GM12891 (cell line): ENCODE measurements at regions not wholly inside any gene's neighbourhood (a gene's known extent, or its start where the extent isn't known, plus 50 kb on each side); places are given as distances from the start of the nearest gene placed in this dataset.

Experiments used
- DNase-seq: peaks from one replicate; pipeline ENCODE4 v3.0.0; 2011; ENCODE audit warnings: low spot score; ENCODE audit not compliant: insufficient read length
- FAIRE-seq: peaks from 2 replicates; lab custom pipeline; 2011; peaks lifted over from hg19 to GRCh38; lab: Jason Lieb, UNC
- PAX5 ChIP-seq: IDR thresholded peaks from 2 replicates; pipeline ENCODE4 v1.6.1; 2011; ENCODE audit warnings: low read length, moderate library complexity, mild to moderate bottlenecking; ENCODE audit not compliant: insufficient read depth, severe bottlenecking
- POLR2A ChIP-seq: IDR thresholded peaks from 2 replicates; pipeline ENCODE4 v1.6.1; 2011; ENCODE audit warnings: low read depth, low read length, control low read depth
- POLR2AphosphoS5 ChIP-seq: IDR thresholded peaks from 2 replicates; pipeline ENCODE4 v1.6.1; 2011; ENCODE audit warnings: low read depth, low read length, control low read depth
- POU2F2 ChIP-seq: IDR thresholded peaks from 2 replicates; pipeline ENCODE4 v1.6.1; 2011; ENCODE audit warnings: low read depth, mild to moderate bottlenecking, control low read depth, low read length, moderate library complexity
- SPI1 ChIP-seq: IDR thresholded peaks from 2 replicates; pipeline ENCODE4 v1.6.1; 2011; ENCODE audit warnings: low read depth, low read length, control low read depth
- TAF1 ChIP-seq: IDR thresholded peaks from 2 replicates; pipeline ENCODE4 v1.6.1; 2011; ENCODE audit warnings: low read depth, low read length, control low read depth

- FAIRE-seq (no peak), DNase-seq (no peak)
- TF ChIP-seq POLR2A, result no peak
- TF ChIP-seq POLR2AphosphoS5, result no peak
- no peak for TF ChIP-seq PAX5
Measured at GRCh38 chr13:40192858-40193257, 473.6 kb downstream of the FOXO1 start.

GRCh38 chr13:40193286-40194223 is 472.9 kb downstream of the FOXO1 start:
- TF ChIP-seq POU2F2 (no peak), SPI1 (no peak), PAX5 (no peak), POLR2A (no peak), POLR2AphosphoS5 (no peak), TAF1 (no peak)
- DNase-seq (no peak), FAIRE-seq (no peak)

DNA sequence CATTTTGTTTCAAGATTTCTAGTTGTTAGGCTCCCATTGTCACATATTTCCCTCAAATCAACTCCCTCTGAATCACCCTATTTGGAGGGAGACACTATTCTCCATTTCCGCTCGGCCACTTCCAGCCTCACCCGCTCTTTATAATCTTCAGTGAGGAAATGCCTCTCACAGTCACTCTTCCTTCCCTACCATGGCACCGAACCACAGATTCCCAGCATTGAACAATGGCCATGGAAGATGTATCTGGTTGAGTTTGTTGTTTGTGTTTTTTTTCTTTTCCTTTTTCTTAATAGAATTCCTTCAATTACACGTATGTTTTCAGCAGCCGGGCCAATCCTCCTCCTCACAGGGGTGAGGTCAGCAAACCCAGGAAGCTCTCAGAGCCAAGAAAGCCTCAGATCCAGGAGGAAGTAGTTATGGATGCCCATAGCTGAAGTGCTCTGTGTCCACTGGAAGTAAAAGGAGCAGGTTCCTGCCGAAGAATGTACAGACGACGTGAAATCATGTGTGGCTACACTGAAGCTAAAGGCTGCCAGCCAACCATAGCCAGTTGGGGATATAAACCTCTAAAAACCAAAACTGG is 472.1 kb downstream of the FOXO1 start:
- FAIRE-seq, result no peak
- TF ChIP-seq TAF1 (no peak), POLR2AphosphoS5 (no peak)
- no peak for DNase-seq

GRCh38 chr13:40197049-40197448 is 469.4 kb downstream of the FOXO1 start:
- DNase-seq (no peak), FAIRE-seq (no peak)
- TF ChIP-seq SPI1, result no peak
- no peak for TF ChIP-seq PAX5
- no peak for TF ChIP-seq POLR2AphosphoS5
- TF ChIP-seq TAF1, result no peak
- TF ChIP-seq POU2F2, result no peak
- TF ChIP-seq POLR2A, result no peak

DNA sequence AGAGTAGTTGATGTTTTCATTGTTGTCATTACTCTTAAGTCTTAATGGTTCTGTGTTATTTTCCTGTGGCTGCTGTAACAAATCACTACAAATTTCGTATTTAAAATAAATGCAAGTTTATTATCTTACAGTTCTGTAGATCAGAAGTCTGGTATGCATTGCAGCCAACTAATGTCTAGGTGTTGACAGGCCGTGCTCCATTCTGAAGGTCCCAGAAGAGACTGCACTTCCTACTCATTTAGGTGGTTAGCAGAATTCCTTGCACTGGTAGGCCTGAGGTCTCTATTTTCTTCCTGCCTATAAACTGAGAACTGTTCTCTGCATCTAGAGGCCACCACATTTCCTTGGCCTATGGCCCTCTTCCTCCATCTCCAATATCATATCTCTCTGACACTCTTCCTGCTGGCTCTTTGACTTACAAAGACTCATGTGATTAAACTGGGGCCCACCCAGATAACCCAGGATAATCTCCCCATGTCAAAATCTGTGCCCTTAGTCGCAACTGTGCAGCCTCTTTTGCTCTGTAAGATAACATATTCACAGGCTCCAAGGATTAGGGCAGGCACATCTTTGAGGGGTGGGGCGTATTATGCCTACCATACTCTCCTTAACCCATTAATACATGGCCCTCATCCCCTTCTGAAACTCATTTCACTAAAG is 468.4 kb downstream of the FOXO1 start:
- TF ChIP-seq POLR2A (no peak), SPI1 (no peak), PAX5 (no peak), POLR2AphosphoS5 (no peak), TAF1 (no peak)
- no peak for FAIRE-seq
- DNase-seq, result no peak

DNA sequence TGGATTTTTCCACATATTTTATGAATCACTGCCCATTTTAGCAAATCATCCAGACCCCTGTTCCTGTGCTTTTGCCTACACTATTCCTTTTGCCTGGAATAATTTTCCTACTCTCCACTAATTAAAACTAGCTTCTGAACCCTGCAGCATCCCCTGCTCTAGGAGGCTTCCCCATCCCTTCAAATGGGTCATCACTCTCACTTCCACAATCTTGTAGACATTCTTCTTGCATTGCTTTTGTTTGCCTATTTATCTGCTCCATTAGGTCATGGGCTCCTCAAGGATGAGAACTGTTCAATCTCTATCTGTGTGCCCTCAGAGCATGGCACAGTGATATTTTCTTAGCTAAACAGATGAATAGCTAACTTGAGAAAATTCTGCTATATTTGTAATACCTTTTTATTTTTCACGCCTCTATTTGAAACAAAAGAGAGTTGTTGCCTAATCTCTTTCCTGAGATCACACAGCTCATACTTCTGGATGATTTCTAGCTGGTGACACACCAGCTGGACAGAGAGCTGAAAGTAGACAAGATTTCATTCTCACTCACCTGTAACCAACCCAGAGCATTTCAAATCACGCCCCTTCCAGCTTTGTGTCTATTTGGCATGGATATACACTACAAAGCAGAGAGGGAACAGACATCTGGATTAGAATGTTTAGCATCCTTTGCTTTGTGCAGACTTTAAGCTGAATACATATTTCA is 466.0 kb downstream of the FOXO1 start:
- DNase-seq, result no peak
- FAIRE-seq, result no peak
- TF ChIP-seq POLR2AphosphoS5 (no peak), POU2F2 (no peak), TAF1 (no peak), POLR2A (no peak), SPI1 (peak; percentile 50), PAX5 (no peak)

DNA sequence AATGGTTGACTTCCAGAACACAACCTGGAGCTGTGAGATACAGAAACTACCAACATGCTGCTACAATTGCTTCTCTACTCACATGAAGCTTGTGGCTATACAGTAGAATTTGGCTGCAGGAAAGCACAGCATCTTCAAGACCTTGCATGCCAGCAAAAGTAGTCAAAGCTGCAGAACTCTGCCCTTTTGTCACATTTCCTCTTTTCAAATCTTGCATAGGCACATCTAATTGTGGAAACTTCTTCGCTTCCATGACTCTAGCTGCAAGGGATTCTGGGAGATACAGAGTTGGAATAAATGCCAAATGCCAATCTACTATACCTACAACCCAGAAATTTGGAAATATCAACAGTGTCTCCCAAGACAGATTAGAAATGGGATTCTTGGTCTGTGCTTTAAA is 462.2 kb downstream of the FOXO1 start:
- peak; percentile 16 for FAIRE-seq
- peak; percentile 68 for TF ChIP-seq SPI1
- no peak for TF ChIP-seq TAF1
- TF ChIP-seq PAX5, result no peak
- TF ChIP-seq POLR2AphosphoS5, result no peak
- DNase-seq, result no peak

DNA sequence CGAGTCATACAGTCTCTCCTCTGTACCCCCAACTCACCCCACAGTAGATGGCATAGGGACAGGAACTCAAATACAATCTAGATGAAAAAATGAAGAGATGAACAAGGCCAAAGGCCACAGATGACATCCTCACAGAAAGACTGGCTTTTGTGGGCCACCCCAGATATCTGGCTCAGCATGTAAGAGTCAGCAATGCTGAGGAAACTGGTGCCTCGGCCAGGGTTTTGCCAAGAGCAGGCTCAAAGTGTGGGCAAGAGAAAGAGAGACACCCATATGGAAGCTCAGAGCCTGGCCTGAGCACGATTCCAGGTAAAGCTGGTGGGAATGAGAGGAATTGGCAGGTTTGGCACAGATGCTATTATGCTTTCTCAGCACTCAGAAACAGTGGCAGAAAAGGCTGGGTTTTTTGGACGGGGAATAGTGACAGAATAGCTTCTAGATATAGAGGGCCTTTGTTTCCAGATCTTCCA is 460.6 kb downstream of the FOXO1 start:
- DNase-seq (no peak), FAIRE-seq (no peak)
- TF ChIP-seq PAX5 (no peak), SPI1 (no peak), POU2F2 (no peak), POLR2A (no peak), TAF1 (no peak), POLR2AphosphoS5 (no peak)

- no peak for TF ChIP-seq POLR2A
- TF ChIP-seq POLR2AphosphoS5, result no peak
- no peak for TF ChIP-seq PAX5
- TF ChIP-seq POU2F2, result no peak
- no peak for TF ChIP-seq SPI1
- no peak for TF ChIP-seq TAF1
- FAIRE-seq, result peak; percentile 91
- no peak for DNase-seq
Measured at GRCh38 chr13:40206241-40207000, 460.0 kb downstream of the FOXO1 start.
